ENCODE measurements at regions not wholly inside any gene's neighbourhood (a gene's known extent, or its start where the extent isn't known, plus 50 kb on each side); places are given as distances from the start of the nearest gene placed in this dataset.

DNA sequence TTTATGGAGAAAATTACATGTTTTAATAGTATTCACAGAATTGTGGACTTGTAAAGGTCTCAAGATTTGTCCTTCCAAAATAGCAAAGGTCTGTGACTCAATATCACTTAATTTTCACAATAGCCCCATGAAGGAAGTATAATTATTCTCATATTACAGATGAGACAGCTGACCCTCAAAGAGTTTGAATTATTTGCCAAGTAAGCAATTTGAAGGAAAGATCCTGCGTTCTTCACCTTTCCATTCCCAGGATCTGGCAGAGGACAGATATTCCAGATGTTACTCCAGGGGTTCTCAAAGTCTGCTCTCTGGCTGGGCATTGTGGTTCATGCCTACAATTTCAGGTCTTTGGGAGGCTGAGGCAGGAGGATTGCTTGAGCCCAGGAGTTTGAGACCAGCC, 559.4 kb upstream of the AUTS2 start:
- TF ChIP-seq, protein P1, sequence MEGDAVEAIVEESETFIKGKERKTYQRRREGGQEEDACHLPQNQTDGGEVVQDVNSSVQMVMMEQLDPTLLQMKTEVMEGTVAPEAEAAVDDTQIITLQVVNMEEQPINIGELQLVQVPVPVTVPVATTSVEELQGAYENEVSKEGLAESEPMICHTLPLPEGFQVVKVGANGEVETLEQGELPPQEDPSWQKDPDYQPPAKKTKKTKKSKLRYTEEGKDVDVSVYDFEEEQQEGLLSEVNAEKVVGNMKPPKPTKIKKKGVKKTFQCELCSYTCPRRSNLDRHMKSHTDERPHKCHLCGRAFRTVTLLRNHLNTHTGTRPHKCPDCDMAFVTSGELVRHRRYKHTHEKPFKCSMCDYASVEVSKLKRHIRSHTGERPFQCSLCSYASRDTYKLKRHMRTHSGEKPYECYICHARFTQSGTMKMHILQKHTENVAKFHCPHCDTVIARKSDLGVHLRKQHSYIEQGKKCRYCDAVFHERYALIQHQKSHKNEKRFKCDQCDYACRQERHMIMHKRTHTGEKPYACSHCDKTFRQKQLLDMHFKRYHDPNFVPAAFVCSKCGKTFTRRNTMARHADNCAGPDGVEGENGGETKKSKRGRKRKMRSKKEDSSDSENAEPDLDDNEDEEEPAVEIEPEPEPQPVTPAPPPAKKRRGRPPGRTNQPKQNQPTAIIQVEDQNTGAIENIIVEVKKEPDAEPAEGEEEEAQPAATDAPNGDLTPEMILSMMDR (IDR thresholded peaks at IDR 0.05; ENCODE audit: borderline replicate concordance, extremely low read depth, low read length, poor library complexity, severe bottlenecking) = no peak
- no peak for TF ChIP-seq EZH2 (IDR thresholded peaks at IDR 0.05; ENCODE audit: borderline replicate concordance, low read depth, low read length, severe bottlenecking)

Measured in DND-41 (cell line).